ENCODE measurements at regions not wholly inside any gene's neighbourhood (a gene's known extent, or its start where the extent isn't known, plus 50 kb on each side); places are given as distances from the start of the nearest gene placed in this dataset.

GRCh38 chr10:16280595-16280994, 156.2 kb upstream of the PTER start:
- intact Hi-C loops (cut with micrococcal nuclease), result no loop called here
- TF ChIP-seq CTCF (IDR thresholded peaks at IDR 0.05), result no peak
- H3K36me3 ChIP-seq (replicated peaks in 1 of 2; ENCODE audit: control insufficient read depth in 1 of 2, insufficient read depth in 2 of 2, low read length in 2 of 2), result no peaks in the 10 kb centered on the region
- Mint-ChIP-seq H3K27ac (no peak overlapping the region), H3K4me1 (no peaks in the 10 kb centered on the region), H3K4me3 (no peak overlapping the region), H3K9me3 (peaks cover 4 to 24% (median 10%) of the 10 kb centered on the region in 7 donors), H3K36me3 (no peaks in the 10 kb centered on the region), H3K27me3 (ENCODE audit: low read depth in 3 of 3) (peaks cover 0 to 3% (median 0%) of the 10 kb centered on the region in 3 donors)
- 83% methylated on average over 2 of the region's 4 CpGs for WGBS (ENCODE audit: insufficient coverage)
- H3K9me3 ChIP-seq (replicated peaks in 1 of 2; ENCODE audit: control insufficient read depth in 1 of 2, insufficient read depth in 1 of 2, low read length in 2 of 2), result peaks cover 11 to 34% of the 10 kb centered on the region in 2 donors
- H3K4me1 ChIP-seq (ENCODE audit: control insufficient read depth in 1 of 2, insufficient read depth in 2 of 2, low read length in 2 of 2), result no peaks in the 10 kb centered on the region
- H3K79me2 ChIP-seq (ENCODE audit: insufficient read depth, low read length), result no peaks in the 10 kb centered on the region
- no peak overlapping the region for H3K9ac ChIP-seq (ENCODE audit: insufficient read depth, low read length, poor library complexity, severe bottlenecking)
- H2AFZ ChIP-seq (ENCODE audit: insufficient read depth, low read depth, low read length, poor library complexity, severe bottlenecking), result no peak overlapping the region
- no peak overlapping the region for H3K4me3 ChIP-seq (replicated peaks in 1 of 3; ENCODE audit: low read depth in 2 of 3, low read length in 3 of 3)
- no peaks in the 10 kb centered on the region for H3K27me3 ChIP-seq (ENCODE audit: control insufficient read depth in 2 of 2, insufficient read depth in 2 of 2, low read length in 2 of 2)
- no peak overlapping the region for H3K27ac ChIP-seq (ENCODE audit: low read depth in 1 of 2, low read length in 2 of 2)
- no peak for DNase-seq
- no peak overlapping the region for H3K4me2 ChIP-seq (replicated peaks; ENCODE audit: extremely low read depth, low read length, poor library complexity, severe bottlenecking)
- no peaks in the 10 kb centered on the region for H4K20me1 ChIP-seq (ENCODE audit: insufficient read depth, low read length)

- Histone ChIP-seq H3K9me3 (replicated peaks in 1 of 2; ENCODE audit: control insufficient read depth in 1 of 2, insufficient read depth in 1 of 2, low read length in 2 of 2) (no peaks in the 10 kb centered on the region), H3K36me3 (replicated peaks in 1 of 2; ENCODE audit: control insufficient read depth in 1 of 2, insufficient read depth in 2 of 2, low read length in 2 of 2) (no peaks in the 10 kb centered on the region), H3K27ac (ENCODE audit: low read depth in 1 of 2, low read length in 2 of 2) (no peak overlapping the region), H3K79me2 (ENCODE audit: insufficient read depth, low read length) (no peaks in the 10 kb centered on the region), H3K27me3 (ENCODE audit: control insufficient read depth in 2 of 2, insufficient read depth in 2 of 2, low read length in 2 of 2) (no peaks in the 10 kb centered on the region), H3K4me2 (replicated peaks; ENCODE audit: extremely low read depth, low read length, poor library complexity, severe bottlenecking) (no peak overlapping the region), H4K20me1 (ENCODE audit: insufficient read depth, low read length) (no peaks in the 10 kb centered on the region), H3K4me1 (ENCODE audit: control insufficient read depth in 1 of 2, insufficient read depth in 2 of 2, low read length in 2 of 2) (no peaks in the 10 kb centered on the region), H3K4me3 (replicated peaks in 1 of 3; ENCODE audit: low read depth in 2 of 3, low read length in 3 of 3) (no peak overlapping the region), H2AFZ (ENCODE audit: insufficient read depth, low read depth, low read length, poor library complexity, severe bottlenecking) (no peak overlapping the region), H3K9ac (ENCODE audit: insufficient read depth, low read length, poor library complexity, severe bottlenecking) (no peak overlapping the region)
- Mint-ChIP-seq H3K9me3 (peaks cover 0 to 6% (median 4%) of the 10 kb centered on the region in 7 donors), H3K4me1 (no peaks in the 10 kb centered on the region), H3K36me3 (no peaks in the 10 kb centered on the region), H3K4me3 (no peak overlapping the region), H3K27me3 (ENCODE audit: low read depth in 3 of 3) (peaks cover 0 to 2% (median 2%) of the 10 kb centered on the region in 3 donors), H3K27ac (no peak overlapping the region)
- 95% methylated on average over 4 of the region's 7 CpGs for WGBS (ENCODE audit: insufficient coverage)
- intact Hi-C loops (cut with micrococcal nuclease), result no loop called here
- no peak for TF ChIP-seq CTCF (IDR thresholded peaks at IDR 0.05)
- DNase-seq, result no peak
These were observed 144.4 kb upstream of the PTER start for GRCh38 chr10:16292366-16292765.

Data from CD14-positive monocyte (primary cell).